Omental fat pad (tissue), 3 donors: ENCODE measurements at regions not wholly inside any gene's neighbourhood (a gene's known extent, or its start where the extent isn't known, plus 50 kb on each side); places are given as distances from the start of the nearest gene placed in this dataset.

ENCODE experiments used
- ATAC-seq: fragments of 150-250 bp; one replicate; pipeline ENCODE4 v1.9.1; 2016; ENCODE audit warnings: mild to moderate bottlenecking, moderate library complexity; ENCODE audit not compliant: low FRiP score
- DNase-seq: peaks from one replicate; pipeline ENCODE4 v3.0.0-alpha.2; 2019; ENCODE audit warnings: low spot score
- CTCF ChIP-seq, 3 donors: fragments of 450-650 bp; IDR thresholded peaks; one replicate each; pipeline ENCODE4 v1.5.1; 2016 to 2017; ENCODE audit warnings: antibody characterized with exemption in 3 of 3, mild to moderate bottlenecking in 3 of 3, moderate library complexity in 2 of 3

DNA sequence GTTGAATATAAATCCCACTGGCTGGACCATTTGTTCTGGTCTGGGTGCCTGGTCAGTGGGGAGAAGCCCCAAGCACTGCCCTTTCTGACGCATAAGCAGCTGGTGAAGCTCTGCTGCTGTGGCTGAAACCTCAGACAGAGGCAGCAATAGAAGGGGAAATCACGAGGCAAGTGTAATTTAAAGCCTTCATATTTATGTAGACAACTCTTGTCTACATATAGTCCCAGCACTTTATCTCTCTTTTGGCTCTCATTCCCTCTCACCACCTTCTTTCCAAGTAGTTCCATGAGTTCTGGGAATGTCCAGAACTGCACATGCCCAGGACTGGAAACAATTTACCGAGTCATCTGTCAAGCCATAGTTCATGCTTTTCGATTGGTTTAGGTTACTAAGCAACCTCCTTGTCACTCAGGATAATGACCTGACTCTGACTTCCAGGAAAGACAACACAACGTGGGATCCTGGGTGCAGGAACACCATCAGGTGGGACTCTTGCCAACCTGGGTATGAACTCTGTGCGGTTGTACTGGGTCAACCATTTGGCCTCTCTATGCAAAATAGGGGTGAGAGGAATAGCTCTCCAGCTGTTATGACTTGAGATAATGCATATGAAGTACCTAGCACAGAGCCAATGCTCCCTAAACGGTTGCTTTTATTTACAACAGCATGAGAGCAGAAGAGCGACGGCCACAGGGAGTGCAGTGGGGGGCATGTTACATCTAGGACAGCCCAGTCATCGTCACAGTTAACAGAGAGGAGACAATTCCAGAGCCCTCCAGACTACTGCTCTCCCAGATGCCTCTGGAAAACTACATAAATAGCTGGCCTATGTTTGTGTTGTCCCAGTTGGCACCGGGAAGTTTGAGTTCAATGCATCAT, 321.9 kb downstream of the FOXO1 start:
- no peak for TF ChIP-seq CTCF (IDR thresholded peaks at IDR 0.05)
- DNase-seq (no peak), ATAC-seq (no peak)

- ATAC-seq (no peak), DNase-seq (no peak)
- no peak for TF ChIP-seq CTCF (IDR thresholded peaks at IDR 0.05)
Measured at GRCh38 chr13:40345149-40345514, 321.3 kb downstream of the FOXO1 start.

- ATAC-seq: no peak
- TF ChIP-seq CTCF (IDR thresholded peaks at IDR 0.05): no peak
- no peak for DNase-seq
Measured at GRCh38 chr13:40345654-40346372, 320.6 kb downstream of the FOXO1 start.

DNA sequence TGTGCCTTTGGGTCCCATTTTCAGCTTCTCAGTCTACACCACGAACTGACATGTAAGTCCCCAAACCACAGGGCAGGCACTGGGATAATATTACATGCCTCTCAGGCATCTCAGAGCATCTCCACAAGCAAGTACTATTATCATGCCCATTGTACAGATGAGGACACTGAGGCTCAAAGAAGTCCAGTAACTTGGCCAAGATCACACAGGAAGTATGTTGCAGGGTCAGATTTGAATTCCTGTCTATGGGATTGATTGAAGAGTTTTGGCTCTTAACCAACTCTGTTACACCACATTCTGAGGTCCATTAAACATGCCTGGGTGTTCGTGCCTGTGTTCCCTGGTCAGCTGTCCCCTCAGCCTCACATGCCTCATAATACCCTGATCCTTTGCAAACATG, 319.8 kb downstream of the FOXO1 start:
- ATAC-seq: no peak
- DNase-seq: no peak
- no peak for TF ChIP-seq CTCF (IDR thresholded peaks at IDR 0.05)

DNA sequence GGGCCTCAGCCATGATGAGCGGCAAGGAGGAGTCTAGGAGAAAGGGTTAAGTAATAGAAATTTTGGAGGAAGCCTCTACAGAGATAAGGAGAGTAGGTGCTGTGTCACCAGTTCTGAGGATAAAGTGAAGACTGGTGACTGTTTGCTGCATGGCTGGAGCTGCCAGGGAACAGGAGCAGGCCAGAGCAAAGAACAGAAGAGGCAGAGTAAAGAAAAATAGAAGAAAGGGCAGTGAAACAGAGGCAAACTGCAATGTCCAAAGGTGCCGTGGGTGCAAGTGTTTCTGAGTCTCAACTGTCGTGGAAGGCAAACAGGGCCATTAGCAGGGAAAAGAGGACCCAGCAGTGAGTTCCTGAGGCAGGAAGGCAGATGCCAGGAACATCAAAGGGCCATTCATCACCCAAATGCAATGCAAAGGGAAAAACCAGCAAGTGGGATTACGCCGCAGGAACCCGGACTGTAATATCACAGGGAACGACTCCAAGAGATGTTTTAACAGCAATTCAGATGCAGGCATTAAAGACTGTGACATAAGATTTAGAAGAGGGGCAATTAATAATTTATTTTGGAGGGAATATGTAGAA, 318.3 kb downstream of the FOXO1 start:
- DNase-seq (no peak), ATAC-seq (no peak)
- TF ChIP-seq CTCF (IDR thresholded peaks at IDR 0.05): no peak

- no peak for DNase-seq
- ATAC-seq: no peak
- TF ChIP-seq CTCF (IDR thresholded peaks at IDR 0.05): no peak
Measured at GRCh38 chr13:40350283-40350992, 316.0 kb downstream of the FOXO1 start.
